T-helper 1 cell treated with Interleukin-12 subunit alpha and Interleukin-12 subunit beta and Interleukin-4 antibody, amounts not matched to agents 30 ng/mL and 1 ng/mL, for 36 hours (primary cell): ENCODE measurements at regions not wholly inside any gene's neighbourhood (a gene's known extent, or its start where the extent isn't known, plus 50 kb on each side); places are given as distances from the start of the nearest gene placed in this dataset.

Experiments used
- intact Hi-C: fragments of 100-400 bp; cut with micrococcal nuclease; formaldehyde crosslinking; loops from one replicate; pipeline ENCODE4 v1.15.1; 2024

- intact Hi-C loops, result loop anchor here (1.0 to 2.0 kb wide), 2 partner anchors 9 to 52 kb away; no protein-coding TSS in a partner anchor
Observed at GRCh38 chr6:90406957-90407356, 110.3 kb upstream of the BACH2 start.

- intact Hi-C loops, result loop anchor here (1.0 to 2.0 kb wide), 2 partner anchors 8 to 53 kb away; no protein-coding TSS in a partner anchor
Observed at GRCh38 chr6:90406142-90406794, 109.6 kb upstream of the BACH2 start.

- intact Hi-C loops, result no loop called here
Observed at GRCh38 chr6:90403489-90404381, 107.1 kb upstream of the BACH2 start.

- intact Hi-C loops, result loop anchor here (1.0 kb wide), 1 partner anchor 574 kb away; the partner anchor contains the start of gene CASP8AP2
Observed at GRCh38 chr6:90402831-90403192, 106.2 kb upstream of the BACH2 start.

- intact Hi-C loops, result loop anchor here (1.0 kb wide), 1 partner anchor 573 kb away; the partner anchor contains the start of gene CASP8AP2
Observed at GRCh38 chr6:90401933-90402830, 105.5 kb upstream of the BACH2 start.

GRCh38 chr6:90399970-90400369 is 103.3 kb upstream of the BACH2 start:
- intact Hi-C loops, result loop anchor here (5.0 to 10.0 kb wide), 3 partner anchors 293 to 1318 kb away; partner anchors contain the start of gene PNRC1

- intact Hi-C loops, result loop anchor here (1.0 to 10.0 kb wide), 11 partner anchors 8 to 1316 kb away; partner anchors contain the start of gene PNRC1
Observed at GRCh38 chr6:90397929-90398674, 101.5 kb upstream of the BACH2 start.

- intact Hi-C loops, result loop anchor here (5.0 to 10.0 kb wide), 3 partner anchors 290 to 1315 kb away; partner anchors contain the start of gene PNRC1
Observed at GRCh38 chr6:90397047-90397446, 100.4 kb upstream of the BACH2 start.

- intact Hi-C loops, result loop anchor here (1.0 to 10.0 kb wide), 16 partner anchors 32 to 1019 kb away; partner anchors contain the start of genes BACH2 and MAP3K7
Observed at GRCh38 chr6:90393232-90393884, 96.7 kb upstream of the BACH2 start.

- intact Hi-C loops, result loop anchor here (5.0 to 10.0 kb wide), 3 partner anchors 173 to 1016 kb away; partner anchors contain the start of gene MAP3K7
Observed at GRCh38 chr6:90390379-90390778, 93.7 kb upstream of the BACH2 start.

GRCh38 chr6:90388395-90388794 is 91.8 kb upstream of the BACH2 start:
- intact Hi-C loops, result no loop called here

- intact Hi-C loops, result no loop called here
Observed at GRCh38 chr6:90387826-90388225, 91.2 kb upstream of the BACH2 start.

GRCh38 chr6:90387383-90387775 is 90.7 kb upstream of the BACH2 start:
- intact Hi-C loops, result no loop called here

GRCh38 chr6:90386399-90387382 is 90.0 kb upstream of the BACH2 start:
- intact Hi-C loops, result no loop called here

- intact Hi-C loops, result no loop called here
Observed at GRCh38 chr6:90385759-90386313, 89.2 kb upstream of the BACH2 start.

GRCh38 chr6:90384720-90385119 is 88.1 kb upstream of the BACH2 start:
- intact Hi-C loops, result no loop called here

GRCh38 chr6:90383196-90383822 is 86.7 kb upstream of the BACH2 start:
- intact Hi-C loops, result loop anchor here (2.0 kb wide), 1 partner anchor 33 kb away; no protein-coding TSS in a partner anchor
